ENCODE measurements at regions not wholly inside any gene's neighbourhood (a gene's known extent, or its start where the extent isn't known, plus 50 kb on each side); places are given as distances from the start of the nearest gene placed in this dataset.

DNA sequence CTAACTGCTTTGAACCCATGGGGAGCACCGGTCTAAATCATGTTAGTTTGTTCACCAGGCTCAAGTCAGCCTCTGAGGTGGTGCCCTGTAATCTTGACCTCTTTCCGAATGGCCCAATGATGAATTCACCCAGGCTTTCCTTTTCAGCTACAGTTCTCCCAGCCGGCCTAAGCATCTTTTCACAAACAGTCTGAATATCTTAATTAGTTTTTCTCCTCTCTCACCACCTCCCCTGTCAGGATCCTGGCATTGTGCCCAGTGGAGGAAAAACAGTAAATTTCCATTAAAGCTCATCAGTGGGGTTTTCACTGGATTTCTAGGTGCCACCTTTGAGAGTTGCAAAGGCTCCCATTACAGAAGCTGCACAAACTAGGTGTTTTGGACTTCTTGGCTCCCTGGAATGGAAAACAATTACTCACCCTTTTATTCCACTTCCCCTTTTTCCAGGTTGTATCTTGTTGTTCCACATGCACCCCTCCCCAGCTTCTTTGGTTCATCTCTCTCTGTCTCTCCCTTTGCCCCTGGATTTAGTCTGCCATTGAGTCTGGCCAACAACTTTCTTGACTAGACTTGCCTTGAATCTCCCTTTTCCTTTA, 69.4 kb upstream of the ADAMTSL1 start:
- Histone ChIP-seq H3K27me3 (ENCODE audit: insufficient read depth, low read depth) (no peaks in the 10 kb centered on the region), H3K9ac (no peak overlapping the region), H3K27ac (no peak overlapping the region), H3K79me2 (ENCODE audit: insufficient read depth, low read depth) (no peaks in the 10 kb centered on the region), H3K4me2 (no peak overlapping the region), H3K36me3 (ENCODE audit: insufficient read depth) (no peaks in the 10 kb centered on the region), H4K20me1 (ENCODE audit: insufficient read depth) (no peaks in the 10 kb centered on the region), H3K4me3 (IDR thresholded peaks at IDR 0.05; ENCODE audit: insufficient read depth, low read depth, low read length) (no peak overlapping the region), H2AFZ (ENCODE audit: low read depth) (no peak overlapping the region), H3K4me1 (ENCODE audit: low read depth, poor library complexity, severe bottlenecking) (no peaks in the 10 kb centered on the region)
- TF ChIP-seq, protein P1, sequence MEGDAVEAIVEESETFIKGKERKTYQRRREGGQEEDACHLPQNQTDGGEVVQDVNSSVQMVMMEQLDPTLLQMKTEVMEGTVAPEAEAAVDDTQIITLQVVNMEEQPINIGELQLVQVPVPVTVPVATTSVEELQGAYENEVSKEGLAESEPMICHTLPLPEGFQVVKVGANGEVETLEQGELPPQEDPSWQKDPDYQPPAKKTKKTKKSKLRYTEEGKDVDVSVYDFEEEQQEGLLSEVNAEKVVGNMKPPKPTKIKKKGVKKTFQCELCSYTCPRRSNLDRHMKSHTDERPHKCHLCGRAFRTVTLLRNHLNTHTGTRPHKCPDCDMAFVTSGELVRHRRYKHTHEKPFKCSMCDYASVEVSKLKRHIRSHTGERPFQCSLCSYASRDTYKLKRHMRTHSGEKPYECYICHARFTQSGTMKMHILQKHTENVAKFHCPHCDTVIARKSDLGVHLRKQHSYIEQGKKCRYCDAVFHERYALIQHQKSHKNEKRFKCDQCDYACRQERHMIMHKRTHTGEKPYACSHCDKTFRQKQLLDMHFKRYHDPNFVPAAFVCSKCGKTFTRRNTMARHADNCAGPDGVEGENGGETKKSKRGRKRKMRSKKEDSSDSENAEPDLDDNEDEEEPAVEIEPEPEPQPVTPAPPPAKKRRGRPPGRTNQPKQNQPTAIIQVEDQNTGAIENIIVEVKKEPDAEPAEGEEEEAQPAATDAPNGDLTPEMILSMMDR (conservative IDR thresholded peaks at IDR 0.05; ENCODE audit: low read depth, low read length) = no peak

DNA sequence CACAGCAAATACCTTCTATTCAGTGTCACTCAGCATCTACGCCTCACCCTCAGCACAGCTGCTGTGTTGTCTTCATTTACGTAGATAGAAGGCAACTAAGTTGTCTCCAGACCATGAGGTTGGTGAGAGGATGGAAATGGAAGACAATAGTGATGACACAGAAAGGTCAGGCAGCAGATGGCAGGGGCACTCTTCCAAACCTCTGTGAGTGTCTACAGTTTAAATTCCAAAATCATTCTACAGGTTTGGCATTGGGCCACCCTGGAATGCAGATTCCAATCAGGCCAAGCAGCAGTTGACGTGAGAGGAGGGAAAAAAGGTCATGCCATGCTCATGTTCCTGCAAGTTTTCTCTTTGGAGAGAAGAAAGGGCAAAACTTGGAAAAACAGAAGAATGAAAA, 68.7 kb upstream of the ADAMTSL1 start:
- Histone ChIP-seq H3K9ac (no peak overlapping the region), H3K4me1 (ENCODE audit: low read depth, poor library complexity, severe bottlenecking) (no peaks in the 10 kb centered on the region), H3K4me3 (IDR thresholded peaks at IDR 0.05; ENCODE audit: insufficient read depth, low read depth, low read length) (no peak overlapping the region), H3K79me2 (ENCODE audit: insufficient read depth, low read depth) (no peaks in the 10 kb centered on the region), H3K27me3 (ENCODE audit: insufficient read depth, low read depth) (no peaks in the 10 kb centered on the region), H3K27ac (no peak overlapping the region), H2AFZ (ENCODE audit: low read depth) (no peak overlapping the region), H3K36me3 (ENCODE audit: insufficient read depth) (no peaks in the 10 kb centered on the region), H3K4me2 (no peak overlapping the region), H4K20me1 (ENCODE audit: insufficient read depth) (no peaks in the 10 kb centered on the region)
- TF ChIP-seq, protein P1 (conservative IDR thresholded peaks at IDR 0.05; ENCODE audit: low read depth, low read length) = no peak

DNA sequence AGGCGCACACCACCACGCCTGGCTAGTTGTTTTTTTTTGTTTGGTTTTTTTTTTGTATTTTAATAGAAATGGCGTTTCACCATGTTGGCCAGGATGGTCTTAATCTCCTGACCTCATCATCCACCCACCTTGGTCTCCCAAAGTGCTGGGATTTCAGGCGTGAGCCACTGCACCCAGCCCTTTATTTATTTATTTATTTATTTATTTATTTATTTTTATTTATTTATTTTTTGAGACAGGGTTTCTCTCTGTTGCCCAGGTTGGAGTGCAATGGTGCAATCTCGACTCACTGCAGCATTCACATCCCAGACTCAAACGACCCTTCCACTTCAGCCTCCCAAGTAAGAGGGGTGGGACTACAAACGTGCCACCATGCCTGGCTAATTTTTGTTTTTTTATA, 63.0 kb upstream of the ADAMTSL1 start:
- Histone ChIP-seq H2AFZ (ENCODE audit: low read depth) (no peak overlapping the region), H3K9ac (no peak overlapping the region), H3K4me2 (no peak overlapping the region), H3K4me1 (ENCODE audit: low read depth, poor library complexity, severe bottlenecking) (no peaks in the 10 kb centered on the region), H3K36me3 (ENCODE audit: insufficient read depth) (no peaks in the 10 kb centered on the region), H3K27me3 (ENCODE audit: insufficient read depth, low read depth) (no peaks in the 10 kb centered on the region), H3K4me3 (IDR thresholded peaks at IDR 0.05; ENCODE audit: insufficient read depth, low read depth, low read length) (no peak overlapping the region), H3K27ac (no peak overlapping the region), H4K20me1 (ENCODE audit: insufficient read depth) (no peaks in the 10 kb centered on the region), H3K79me2 (ENCODE audit: insufficient read depth, low read depth) (no peaks in the 10 kb centered on the region)
- TF ChIP-seq, protein P1 (conservative IDR thresholded peaks at IDR 0.05; ENCODE audit: low read depth, low read length) = no peak

DNA sequence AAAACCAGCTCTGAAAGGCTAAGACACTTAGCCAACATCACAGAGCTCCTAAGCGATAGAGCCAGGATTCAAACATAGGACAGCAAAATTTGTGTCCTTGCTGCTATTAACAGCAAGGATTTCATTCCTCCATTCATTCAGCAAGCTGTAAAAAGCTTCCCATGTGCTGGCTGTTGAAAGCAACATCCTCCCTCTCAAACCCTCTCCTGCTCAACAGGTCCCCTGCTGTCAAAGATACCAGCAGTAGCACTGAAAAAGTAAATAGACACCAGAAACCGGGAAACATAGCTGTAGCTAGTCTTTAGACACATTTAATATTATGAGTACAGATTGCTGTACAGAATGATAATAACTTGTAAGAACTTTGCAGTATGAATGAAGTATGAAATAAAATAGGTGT, 52.6 kb upstream of the ADAMTSL1 start:
- Histone ChIP-seq H3K4me1 (ENCODE audit: low read depth, poor library complexity, severe bottlenecking) (no peaks in the 10 kb centered on the region), H2AFZ (ENCODE audit: low read depth) (no peak overlapping the region), H3K4me3 (IDR thresholded peaks at IDR 0.05; ENCODE audit: insufficient read depth, low read depth, low read length) (no peak overlapping the region), H3K4me2 (no peak overlapping the region), H3K36me3 (ENCODE audit: insufficient read depth) (no peaks in the 10 kb centered on the region), H4K20me1 (ENCODE audit: insufficient read depth) (no peaks in the 10 kb centered on the region), H3K27ac (no peak overlapping the region), H3K27me3 (ENCODE audit: insufficient read depth, low read depth) (no peaks in the 10 kb centered on the region), H3K9ac (no peak overlapping the region), H3K79me2 (ENCODE audit: insufficient read depth, low read depth) (no peaks in the 10 kb centered on the region)
- TF ChIP-seq, protein P1 (conservative IDR thresholded peaks at IDR 0.05; ENCODE audit: low read depth, low read length) = no peak
